SH-SY5Y (cell line): ENCODE measurements at regions not wholly inside any gene's neighbourhood (a gene's known extent, or its start where the extent isn't known, plus 50 kb on each side); places are given as distances from the start of the nearest gene placed in this dataset.

Experiments
- GATA2 ChIP-seq: IDR thresholded peaks from 2 replicates; pipeline ENCODE4 v1.6.1; 2011; ENCODE audit warnings: mild to moderate bottlenecking, low read depth, low read length
- GATA3 ChIP-seq: IDR thresholded peaks from 2 replicates; pipeline ENCODE4 v1.6.1; 2011; ENCODE audit warnings: low read depth, mild to moderate bottlenecking, low read length, moderate library complexity

DNA sequence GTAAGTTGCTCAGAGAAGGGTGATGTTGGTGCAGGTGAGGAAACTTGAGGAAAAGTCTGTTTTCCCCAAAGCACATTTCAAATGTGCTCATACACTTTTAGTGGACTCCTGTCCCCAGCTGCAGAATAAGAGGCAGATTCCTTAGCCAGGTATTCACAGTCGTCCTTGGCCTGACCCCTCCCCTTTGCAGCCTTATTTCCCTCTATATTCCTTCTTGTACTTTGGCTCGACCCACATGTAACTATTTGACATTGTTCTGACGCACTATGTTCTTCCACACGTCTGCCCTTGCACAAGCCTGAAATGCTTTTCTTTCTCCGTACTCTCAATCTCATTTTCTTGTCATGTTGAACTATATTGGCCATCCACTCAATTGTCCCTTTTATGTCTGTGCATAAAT, 498.4 kb upstream of the USP24 start:
- no peak for TF ChIP-seq GATA2
- no peak for TF ChIP-seq GATA3
